GM18873 (cell line): ENCODE measurements at regions not wholly inside any gene's neighbourhood (a gene's known extent, or its start where the extent isn't known, plus 50 kb on each side); places are given as distances from the start of the nearest gene placed in this dataset.

Experiments used
- ATAC-seq: cut with Tn5 transposase; IDR thresholded peaks from one replicate; pipeline ENCODE4 v1.9.1; 2021; ENCODE audit warnings: mild to moderate bottlenecking, moderate library complexity, moderate number of reproducible peaks; ENCODE audit not compliant: unreplicated experiment, low FRiP score

GRCh38 chr5:7955476-7955875, 86.5 kb downstream of the MTRR start:
- ATAC-seq = no peak

- ATAC-seq = no peak
Observed at GRCh38 chr5:7957329-7957728, 88.4 kb downstream of the MTRR start.

GRCh38 chr5:7960142-7960541, 91.2 kb downstream of the MTRR start:
- no peak for ATAC-seq

- ATAC-seq = no peak
Observed at GRCh38 chr5:7961540-7961939, 92.6 kb downstream of the MTRR start.

GRCh38 chr5:7970816-7971215, 101.9 kb downstream of the MTRR start:
- ATAC-seq = no peak

GRCh38 chr5:7976411-7977190, 107.7 kb downstream of the MTRR start:
- ATAC-seq = no peak

- no peak for ATAC-seq
Observed at GRCh38 chr5:7978114-7978513, 109.2 kb downstream of the MTRR start.

- ATAC-seq = no peak
Observed at GRCh38 chr5:7978991-7979390, 110.0 kb downstream of the MTRR start.

GRCh38 chr5:7980881-7981280, 111.9 kb downstream of the MTRR start:
- no peak for ATAC-seq

GRCh38 chr5:7983433-7983832, 114.5 kb downstream of the MTRR start:
- no peak for ATAC-seq

GRCh38 chr5:7991125-7991821, 122.3 kb downstream of the MTRR start:
- no peak for ATAC-seq

- no peak for ATAC-seq
Observed at GRCh38 chr5:7995688-7996294, 126.8 kb downstream of the MTRR start.

- ATAC-seq = no peak
Observed at GRCh38 chr5:8005416-8005815, 136.5 kb downstream of the MTRR start.

- no peak for ATAC-seq
Observed at GRCh38 chr5:8012131-8012977, 143.4 kb downstream of the MTRR start.

- no peak for ATAC-seq
Observed at GRCh38 chr5:8013948-8014710, 145.2 kb downstream of the MTRR start.

GRCh38 chr5:8019719-8020218, 150.8 kb downstream of the MTRR start:
- no peak for ATAC-seq

- no peak for ATAC-seq
Observed at GRCh38 chr5:8020861-8021514, 152.0 kb downstream of the MTRR start.

GRCh38 chr5:8028243-8028642, 159.3 kb downstream of the MTRR start:
- ATAC-seq = no peak

- no peak for ATAC-seq
Observed at GRCh38 chr5:8033261-8033660, 164.3 kb downstream of the MTRR start.
